ENCODE measurements at regions not wholly inside any gene's neighbourhood (a gene's known extent, or its start where the extent isn't known, plus 50 kb on each side); places are given as distances from the start of the nearest gene placed in this dataset.

DNA sequence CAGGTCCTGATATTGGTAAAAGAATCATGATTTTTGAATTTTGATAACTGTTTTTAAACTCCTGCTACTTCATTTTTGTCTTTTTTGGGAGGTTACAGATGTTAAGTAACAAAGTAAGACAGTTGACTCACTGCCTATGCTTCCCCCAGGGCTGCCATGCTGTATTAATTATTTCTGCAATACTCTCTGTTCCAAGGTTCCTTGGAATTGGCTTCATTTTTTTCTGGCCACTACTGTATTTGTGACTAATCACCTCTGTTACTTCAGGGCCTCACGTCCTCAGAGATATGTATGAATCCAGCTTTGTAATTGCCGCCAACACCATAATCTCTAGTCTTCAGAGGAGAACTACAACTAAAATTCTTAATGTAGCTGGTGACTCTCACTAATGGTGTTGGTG lies 1729.3 kb downstream of the C4orf33 start:
- TF ChIP-seq POLR2A (IDR thresholded peaks at IDR 0.05; ENCODE audit: extremely low read depth, insufficient read length) (no peak), CTCF (IDR thresholded peaks at IDR 0.05; ENCODE audit: low read depth, low read length) (no peak), MAX (IDR thresholded peaks at IDR 0.05; ENCODE audit: low read depth, low read length) (no peak)
